Gastrocnemius medialis (tissue), 4 donors: ENCODE measurements at regions not wholly inside any gene's neighbourhood (a gene's known extent, or its start where the extent isn't known, plus 50 kb on each side); places are given as distances from the start of the nearest gene placed in this dataset.
A peak's percentile ranks its signal among the peaks of the same experiment; 100 is the strongest.
"Not testable (repeated sequence)": the region's sequence is repeated elsewhere in the genome, so short reads cannot be mapped to it uniquely, and the experiment has no call there.

Source experiments
- ATAC-seq, 2 donors: fragments of 150-250 bp; one replicate each; pipeline ENCODE4 v1.9.1; 2016
- DNase-seq, 2 donors: peaks; one replicate each; pipeline ENCODE4 v3.0.0-alpha.2; 2019
- H3K27ac ChIP-seq, 4 donors: fragments of 200-600 bp; sonication (generic); 1 replicate in 1 of 4; 2 replicates in 3 of 4; pipeline ENCODE4 v1.5.1; 2016 to 2018; ENCODE audit warnings: mild to moderate bottlenecking in 2 of 4, moderate library complexity in 1 of 4
- H3K27me3 ChIP-seq, 3 donors: fragments of 200-600 bp; sonication (generic) in 2 of 3; 1 replicate in 1 of 3; 2 replicates in 2 of 3; pipeline versions ENCODE4 v1.5.1 to v1.6.0; 2016 to 2019; ENCODE audit warnings: mild to moderate bottlenecking in 1 of 3, moderate library complexity in 1 of 3
- H3K36me3 ChIP-seq, 2 donors: fragments of 200-600 bp; sonication (generic) in 1 of 2; one replicate each; pipeline ENCODE4 v1.5.1; 2017 to 2018
- H3K4me1 ChIP-seq, 2 donors: fragments of 200-600 bp; sonication (generic) in 1 of 2; one replicate each; pipeline ENCODE4 v1.5.1; 2016 to 2017; ENCODE audit warnings: mild to moderate bottlenecking in 2 of 2
- H3K4me3 ChIP-seq, 4 donors: fragments of 200-600 bp; sonication (generic) in 3 of 4; 1 replicate in 1 of 4; 2 replicates in 3 of 4; pipeline ENCODE4 v1.5.1; 2016 to 2019; ENCODE audit warnings: mild to moderate bottlenecking in 2 of 4
- H3K9me3 ChIP-seq, 3 donors: fragments of 200-600 bp; sonication (generic) in 2 of 3; 1 replicate in 1 of 3; 2 replicates in 2 of 3; pipeline ENCODE4 v1.5.1; 2016 to 2019
- POLR2A ChIP-seq, 2 donors: fragments of 450-650 bp; IDR thresholded peaks; one replicate each; pipeline ENCODE4 v1.6.1; 2017; ENCODE audit warnings: antibody characterized with exemption in 2 of 2, mild to moderate bottlenecking in 2 of 2, moderate library complexity in 2 of 2
- in situ Hi-C, 4 donors: fragments of 200-750 bp; cut with MboI; loops; one replicate each; pipeline versions ENCODE4 v1.15.0 to v1.8.0; 2017; ENCODE audit warnings: low sequenced_read_pairs in 4 of 4
- intact Hi-C: fragments of 100-400 bp; cut with DNase I; formaldehyde crosslinking; loops from one replicate; pipeline ENCODE4 v1.15.1; 2023; ENCODE audit warnings: low total_unique reads
- TF ChIP-seq, protein P1 (sequence below), 5 experiments: fragments of 450-650 bp in 3 of 5; fragments of 200-600 bp in 2 of 5; sonication (generic) in 2 of 5; IDR thresholded peaks in 4 of 5; conservative IDR thresholded peaks in 1 of 5; 1 replicate in 4 of 5; 2 replicates in 1 of 5; pipeline ENCODE4 v1.5.1; 2016 to 2019; ENCODE audit warnings: antibody characterized with exemption in 5 of 5, mild to moderate bottlenecking in 3 of 5, moderate library complexity in 3 of 5

DNA sequence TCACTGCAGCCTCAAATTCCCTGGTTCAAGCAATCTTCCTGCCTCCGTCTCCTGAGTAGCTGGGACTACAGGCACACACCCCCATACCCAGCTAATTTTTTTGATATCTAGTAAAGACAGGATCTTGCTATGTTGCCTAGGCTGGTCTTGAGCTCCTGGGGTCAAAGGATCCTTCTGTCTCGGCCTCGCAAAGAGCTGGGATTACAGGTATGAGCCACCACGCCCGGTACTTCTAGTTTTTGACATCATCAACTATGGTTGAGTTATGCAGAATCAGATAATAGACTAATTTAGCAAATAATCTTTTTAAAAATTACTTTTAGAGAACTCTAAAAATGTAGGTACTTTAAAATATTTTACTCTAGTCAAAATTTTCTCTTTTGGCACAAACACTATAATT lies 166.2 kb downstream of the SOX4 start:
- no peak overlapping the region for H3K27ac ChIP-seq
- TF ChIP-seq POLR2A (IDR thresholded peaks at IDR 0.05) = no peak
- TF ChIP-seq, protein P1, sequence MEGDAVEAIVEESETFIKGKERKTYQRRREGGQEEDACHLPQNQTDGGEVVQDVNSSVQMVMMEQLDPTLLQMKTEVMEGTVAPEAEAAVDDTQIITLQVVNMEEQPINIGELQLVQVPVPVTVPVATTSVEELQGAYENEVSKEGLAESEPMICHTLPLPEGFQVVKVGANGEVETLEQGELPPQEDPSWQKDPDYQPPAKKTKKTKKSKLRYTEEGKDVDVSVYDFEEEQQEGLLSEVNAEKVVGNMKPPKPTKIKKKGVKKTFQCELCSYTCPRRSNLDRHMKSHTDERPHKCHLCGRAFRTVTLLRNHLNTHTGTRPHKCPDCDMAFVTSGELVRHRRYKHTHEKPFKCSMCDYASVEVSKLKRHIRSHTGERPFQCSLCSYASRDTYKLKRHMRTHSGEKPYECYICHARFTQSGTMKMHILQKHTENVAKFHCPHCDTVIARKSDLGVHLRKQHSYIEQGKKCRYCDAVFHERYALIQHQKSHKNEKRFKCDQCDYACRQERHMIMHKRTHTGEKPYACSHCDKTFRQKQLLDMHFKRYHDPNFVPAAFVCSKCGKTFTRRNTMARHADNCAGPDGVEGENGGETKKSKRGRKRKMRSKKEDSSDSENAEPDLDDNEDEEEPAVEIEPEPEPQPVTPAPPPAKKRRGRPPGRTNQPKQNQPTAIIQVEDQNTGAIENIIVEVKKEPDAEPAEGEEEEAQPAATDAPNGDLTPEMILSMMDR (IDR thresholded peaks at IDR 0.05 in 4 of 5, conservative IDR thresholded peaks at IDR 0.05 in 1 of 5) = no peak
- no peak overlapping the region for H3K4me3 ChIP-seq
- no peaks in the 10 kb centered on the region for H3K9me3 ChIP-seq
- no peaks in the 10 kb centered on the region for H3K36me3 ChIP-seq
- H3K27me3 ChIP-seq = no peaks in the 10 kb centered on the region
- ATAC-seq (no peak), DNase-seq (no peak)
- intact Hi-C loops = no loop called here
- in situ Hi-C loops = no loop called here
- no peaks in the 10 kb centered on the region for H3K4me1 ChIP-seq

DNA sequence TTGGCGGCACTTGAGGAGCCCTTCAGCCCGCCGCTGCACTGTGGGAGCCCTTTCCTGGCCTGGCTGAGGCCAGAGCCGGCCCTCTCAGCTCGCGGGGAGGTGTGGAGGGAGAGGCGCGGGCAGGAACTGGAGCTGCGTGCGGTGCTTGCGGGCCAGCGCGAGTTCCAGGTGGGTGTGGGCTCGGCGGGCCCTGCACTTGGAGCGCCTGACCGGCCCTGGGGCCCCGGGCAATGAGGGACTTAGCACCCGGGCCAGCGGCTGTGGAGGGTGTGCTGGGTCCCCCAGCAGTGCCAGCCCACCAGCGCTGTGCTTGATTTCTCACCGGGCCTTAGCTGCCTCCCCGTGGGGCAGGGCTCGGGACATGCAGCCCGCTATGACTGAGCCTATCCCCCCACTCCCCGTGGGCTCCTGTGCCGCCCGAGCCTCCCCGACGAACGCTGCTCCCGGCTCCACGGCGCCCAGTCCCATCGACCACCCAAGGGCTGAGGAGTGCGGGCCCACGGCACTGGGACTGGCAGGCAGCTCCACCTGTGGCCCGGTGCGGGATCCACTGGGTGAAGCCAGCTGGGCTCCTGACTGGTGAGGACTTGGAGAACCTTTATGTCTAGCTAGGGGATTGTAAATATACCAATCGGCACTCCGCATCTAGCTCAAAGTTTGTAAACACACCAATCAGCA lies 167.6 kb downstream of the SOX4 start:
- intact Hi-C loops, DNase-seq, H3K27ac ChIP-seq, in situ Hi-C loops, H3K27me3 ChIP-seq, H3K4me1 ChIP-seq, H3K4me3 ChIP-seq, ATAC-seq, H3K36me3 ChIP-seq, H3K9me3 ChIP-seq: not testable (repeated sequence)

- DNase-seq (no peak), ATAC-seq (no peak)
- Histone ChIP-seq H3K27me3 (no peaks in the 10 kb centered on the region), H3K36me3 (no peaks in the 10 kb centered on the region), H3K4me1 (peaks cover 0 to 15% of the 10 kb centered on the region in 2 donors), H3K4me3 (no peak overlapping the region), H3K9me3 (no peaks in the 10 kb centered on the region), H3K27ac (no peak overlapping the region)
- TF ChIP-seq, protein P1 (IDR thresholded peaks at IDR 0.05 in 4 of 5, conservative IDR thresholded peaks at IDR 0.05 in 1 of 5) = no peak
- no peak for TF ChIP-seq POLR2A (IDR thresholded peaks at IDR 0.05)
- in situ Hi-C loops = no loop called here
- intact Hi-C loops = no loop called here
These were observed 171.4 kb downstream of the SOX4 start for GRCh38 chr6:21764989-21765388.

- Histone ChIP-seq H3K36me3 (no peaks in the 10 kb centered on the region), H3K27me3 (no peaks in the 10 kb centered on the region), H3K4me1 (peaks cover 0 to 15% of the 10 kb centered on the region in 2 donors), H3K4me3 (no peak overlapping the region), H3K9me3 (no peaks in the 10 kb centered on the region), H3K27ac (no peak overlapping the region)
- no peak for DNase-seq
- in situ Hi-C loops = no loop called here
- intact Hi-C loops = no loop called here
- ATAC-seq = no peak
- TF ChIP-seq POLR2A (IDR thresholded peaks at IDR 0.05) = no peak
- TF ChIP-seq, protein P1 (IDR thresholded peaks at IDR 0.05 in 4 of 5, conservative IDR thresholded peaks at IDR 0.05 in 1 of 5) = no peak
These were observed 174.5 kb downstream of the SOX4 start for GRCh38 chr6:21767891-21768648.

DNA sequence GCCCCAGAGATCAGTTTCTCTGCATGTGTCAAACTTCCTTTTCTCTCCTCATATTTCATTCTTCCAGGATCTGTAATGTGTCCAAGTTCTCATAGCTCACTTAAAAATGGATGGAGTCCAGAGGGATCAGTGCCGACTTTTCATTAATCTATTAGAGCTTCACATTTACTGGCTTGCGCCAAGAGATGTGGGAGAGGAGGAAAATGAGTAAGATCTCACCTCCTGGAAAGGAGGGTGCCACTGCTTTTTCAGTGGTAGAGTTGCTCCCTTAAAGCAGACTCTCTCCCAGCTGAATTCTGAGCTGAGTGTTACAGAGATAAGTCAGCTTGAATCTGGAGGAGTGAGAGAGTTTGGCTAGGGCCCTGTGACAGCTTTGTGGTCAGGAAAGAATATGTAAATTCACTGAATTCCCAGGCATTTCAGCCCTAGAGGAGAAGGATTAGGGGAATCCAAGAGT lies 175.9 kb downstream of the SOX4 start:
- H3K4me3 ChIP-seq = no peak overlapping the region
- no peaks in the 10 kb centered on the region for H3K9me3 ChIP-seq
- H3K36me3 ChIP-seq = no peaks in the 10 kb centered on the region
- TF ChIP-seq, protein P1 (IDR thresholded peaks at IDR 0.05 in 4 of 5, conservative IDR thresholded peaks at IDR 0.05 in 1 of 5) = no peak
- TF ChIP-seq POLR2A (IDR thresholded peaks at IDR 0.05) = no peak
- H3K27ac ChIP-seq = peak overlapping the region in 2 of 4 donors; percentile 18 to 57
- peak in 1 of 2 donors; percentile 23 for ATAC-seq
- H3K27me3 ChIP-seq = no peaks in the 10 kb centered on the region
- peaks cover 0 to 15% of the 10 kb centered on the region in 2 donors for H3K4me1 ChIP-seq
- in situ Hi-C loops = no loop called here
- intact Hi-C loops = no loop called here
- DNase-seq = no peak
